Neutrophil (primary cell): ENCODE measurements at regions not wholly inside any gene's neighbourhood (a gene's known extent, or its start where the extent isn't known, plus 50 kb on each side); places are given as distances from the start of the nearest gene placed in this dataset.

ENCODE experiments used
- H3K27ac ChIP-seq: fragments of 200-600 bp; sonication (generic); 2 replicates; pipeline ENCODE4 v1.5.1; 2016; ENCODE audit warnings: mild to moderate bottlenecking, moderate library complexity
- H3K27me3 ChIP-seq: fragments of 200-600 bp; sonication (generic); 2 replicates; pipeline ENCODE4 v1.6.0; 2016; ENCODE audit warnings: mild to moderate bottlenecking
- H3K36me3 ChIP-seq: fragments of 200-600 bp; sonication (generic); 2 replicates; pipeline ENCODE4 v1.5.1; 2017
- H3K4me1 ChIP-seq, 2 experiments: fragments of 200-600 bp in 1 of 2; sonication (generic) in 1 of 2; 1 replicate in 1 of 2; 2 replicates in 1 of 2; pipeline versions ENCODE4 v1.5.1 to v1.6.1; 2013 to 2016; ENCODE audit warnings: low read depth in 1 of 2, low read length in 1 of 2, mild to moderate bottlenecking in 1 of 2, moderate library complexity in 1 of 2; ENCODE audit not compliant: control insufficient read depth in 1 of 2, insufficient read depth in 1 of 2
- H3K4me3 ChIP-seq, 2 experiments: fragments of 200-600 bp in 1 of 2; sonication (generic) in 1 of 2; 1 replicate in 1 of 2; 2 replicates in 1 of 2; pipeline ENCODE4 v1.5.1; 2013 to 2016; ENCODE audit warnings: low read depth in 1 of 2, low read length in 1 of 2, mild to moderate bottlenecking in 1 of 2, moderate library complexity in 1 of 2
- H3K9me3 ChIP-seq: fragments of 200-600 bp; sonication (generic); 2 replicates; pipeline ENCODE4 v1.5.1; 2016
- TF ChIP-seq, protein P1 (sequence below): fragments of 200-600 bp; sonication (generic); IDR thresholded peaks from 2 replicates; pipeline ENCODE4 v1.5.1; 2016; ENCODE audit warnings: antibody characterized with exemption

DNA sequence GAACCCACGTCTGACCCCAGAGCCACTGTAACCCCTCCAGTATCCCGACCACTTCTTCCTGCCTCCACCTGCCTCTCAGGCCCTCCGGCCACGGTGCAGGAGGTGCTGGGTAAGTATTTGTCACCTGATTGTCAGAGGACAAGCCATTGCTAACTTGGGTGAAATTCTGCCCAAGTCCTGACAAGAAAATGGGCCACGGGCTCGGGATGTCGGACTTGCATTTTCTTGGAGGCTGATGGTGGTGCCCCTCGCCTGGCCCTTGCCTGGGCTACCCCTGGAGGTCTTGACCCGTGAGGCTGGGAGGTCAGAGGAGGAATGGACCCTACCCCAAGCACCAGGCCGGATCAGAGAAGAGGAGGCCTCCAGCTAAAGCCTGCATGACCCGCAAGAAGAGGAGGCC, 149.7 kb upstream of the COL5A1 start:
- Histone ChIP-seq H3K27ac (no peak overlapping the region), H3K27me3 (peaks cover 13% of the 10 kb centered on the region), H3K9me3 (no peaks in the 10 kb centered on the region), H3K4me1 (no peaks in the 10 kb centered on the region), H3K36me3 (no peaks in the 10 kb centered on the region), H3K4me3 (no peak overlapping the region)
- TF ChIP-seq, protein P1, sequence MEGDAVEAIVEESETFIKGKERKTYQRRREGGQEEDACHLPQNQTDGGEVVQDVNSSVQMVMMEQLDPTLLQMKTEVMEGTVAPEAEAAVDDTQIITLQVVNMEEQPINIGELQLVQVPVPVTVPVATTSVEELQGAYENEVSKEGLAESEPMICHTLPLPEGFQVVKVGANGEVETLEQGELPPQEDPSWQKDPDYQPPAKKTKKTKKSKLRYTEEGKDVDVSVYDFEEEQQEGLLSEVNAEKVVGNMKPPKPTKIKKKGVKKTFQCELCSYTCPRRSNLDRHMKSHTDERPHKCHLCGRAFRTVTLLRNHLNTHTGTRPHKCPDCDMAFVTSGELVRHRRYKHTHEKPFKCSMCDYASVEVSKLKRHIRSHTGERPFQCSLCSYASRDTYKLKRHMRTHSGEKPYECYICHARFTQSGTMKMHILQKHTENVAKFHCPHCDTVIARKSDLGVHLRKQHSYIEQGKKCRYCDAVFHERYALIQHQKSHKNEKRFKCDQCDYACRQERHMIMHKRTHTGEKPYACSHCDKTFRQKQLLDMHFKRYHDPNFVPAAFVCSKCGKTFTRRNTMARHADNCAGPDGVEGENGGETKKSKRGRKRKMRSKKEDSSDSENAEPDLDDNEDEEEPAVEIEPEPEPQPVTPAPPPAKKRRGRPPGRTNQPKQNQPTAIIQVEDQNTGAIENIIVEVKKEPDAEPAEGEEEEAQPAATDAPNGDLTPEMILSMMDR: no peak

DNA sequence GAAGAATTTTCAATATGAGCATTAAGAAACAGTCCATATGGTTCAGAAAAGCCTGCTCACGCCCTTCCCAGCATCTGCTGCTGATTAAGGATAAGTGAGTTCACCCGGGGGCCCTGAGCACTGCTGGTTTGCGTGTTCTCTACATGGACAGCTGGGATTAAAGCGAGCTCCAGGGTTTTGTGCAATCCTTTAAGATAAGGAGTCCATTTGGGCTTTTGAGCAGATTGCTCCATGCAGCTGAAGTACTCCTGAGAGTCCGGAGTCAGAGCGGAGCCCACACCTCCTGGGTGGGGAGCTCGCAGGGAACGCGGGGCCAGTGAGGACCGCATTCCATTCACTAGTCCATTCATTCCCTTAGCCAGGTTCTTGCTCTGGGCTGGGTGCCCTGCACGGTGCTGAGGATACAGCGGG, 149.3 kb upstream of the COL5A1 start:
- no peaks in the 10 kb centered on the region for H3K36me3 ChIP-seq
- H3K4me3 ChIP-seq: no peak overlapping the region
- no peak overlapping the region for H3K27ac ChIP-seq
- peaks cover 13% of the 10 kb centered on the region for H3K27me3 ChIP-seq
- H3K9me3 ChIP-seq: no peaks in the 10 kb centered on the region
- no peaks in the 10 kb centered on the region for H3K4me1 ChIP-seq
- TF ChIP-seq, protein P1: no peak

DNA sequence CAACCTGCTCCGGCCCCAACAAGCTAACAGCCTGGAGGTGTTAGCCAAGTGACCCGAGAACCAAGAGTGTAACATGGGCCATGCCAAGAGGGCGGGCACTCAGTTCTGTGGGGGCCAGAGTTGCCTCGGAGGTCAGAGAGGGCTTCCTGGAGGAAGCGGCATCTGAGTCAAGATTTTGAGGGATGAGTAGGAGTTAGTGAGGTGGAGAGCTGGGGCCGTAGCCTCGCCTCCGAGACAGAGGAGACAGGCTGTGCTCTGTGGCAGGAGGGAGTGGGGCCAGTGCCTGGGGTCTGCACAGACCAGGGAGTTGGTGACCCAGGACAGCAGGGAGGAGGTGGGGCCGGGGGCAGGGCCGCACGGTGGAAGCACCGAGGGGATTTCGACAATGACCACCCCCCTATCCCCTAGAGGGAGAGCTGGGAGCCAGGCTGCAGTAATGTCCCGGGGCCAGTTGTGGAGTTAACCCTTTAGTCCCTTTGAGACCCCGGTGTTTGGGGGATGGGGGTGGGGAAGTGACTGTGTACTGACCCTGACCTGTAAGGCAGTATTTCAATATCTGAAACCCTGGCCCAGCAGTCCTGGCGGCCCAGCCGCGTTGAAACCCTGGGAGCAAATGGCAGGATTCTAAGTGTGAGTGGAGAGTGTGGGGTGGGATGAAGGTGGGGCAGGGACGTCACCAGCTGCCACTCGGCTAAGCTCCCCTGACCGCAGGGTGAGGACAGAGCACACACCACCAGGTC, 148.7 kb upstream of the COL5A1 start:
- TF ChIP-seq, protein P1: no peak
- H3K4me3 ChIP-seq: no peak overlapping the region
- no peak overlapping the region for H3K27ac ChIP-seq

DNA sequence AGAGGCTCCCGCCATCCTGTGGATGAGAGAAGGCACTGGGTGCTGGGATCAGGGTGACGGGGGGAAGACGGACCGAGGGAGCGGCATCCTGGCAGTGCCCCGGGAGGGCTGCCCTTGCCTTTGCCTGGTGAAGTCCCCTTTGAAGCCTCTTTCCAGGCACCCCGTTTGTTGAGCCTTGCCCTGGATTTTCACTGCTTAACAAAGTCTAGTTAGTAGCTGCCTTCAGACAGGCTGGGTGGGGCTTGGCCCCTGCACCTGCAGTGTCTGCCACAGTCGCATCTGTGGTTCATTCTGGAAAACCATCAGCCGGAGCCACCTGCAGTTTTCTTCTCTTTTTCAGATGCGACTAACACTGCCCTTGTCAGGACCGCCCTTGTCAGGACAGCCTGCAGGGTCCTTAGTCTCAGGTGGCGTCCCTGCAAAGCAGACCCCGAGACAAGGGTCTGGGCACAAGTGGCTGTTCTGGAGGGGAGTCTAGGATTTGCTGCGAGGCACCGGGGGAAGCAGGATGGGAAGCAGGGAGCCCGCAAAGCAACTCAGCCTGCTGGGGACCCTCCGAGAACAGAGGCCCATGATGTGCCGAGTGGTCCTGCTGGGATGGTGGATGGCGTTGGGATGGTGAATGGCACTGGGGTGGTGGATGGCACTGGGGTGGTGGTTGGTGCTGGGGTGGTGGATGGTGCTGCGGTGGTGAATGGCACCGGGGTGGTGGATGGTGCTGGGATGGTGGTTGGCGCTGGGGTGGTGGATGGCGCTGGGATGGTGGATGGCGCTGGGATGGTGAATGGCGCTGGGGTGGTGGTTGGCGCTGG, 147.9 kb upstream of the COL5A1 start:
- Histone ChIP-seq H3K27ac (no peak overlapping the region), H3K4me3 (no peak overlapping the region), H3K36me3 (no peaks in the 10 kb centered on the region), H3K27me3 (peaks cover 13% of the 10 kb centered on the region), H3K4me1 (no peaks in the 10 kb centered on the region), H3K9me3 (no peaks in the 10 kb centered on the region)
- TF ChIP-seq, protein P1: no peak

More for the DNA sequence above, 148.7 kb upstream of the COL5A1 start:
- Histone ChIP-seq H3K9me3 (no peaks in the 10 kb centered on the region), H3K4me1 (no peaks in the 10 kb centered on the region), H3K36me3 (no peaks in the 10 kb centered on the region), H3K27me3 (peaks cover 13% of the 10 kb centered on the region)

DNA sequence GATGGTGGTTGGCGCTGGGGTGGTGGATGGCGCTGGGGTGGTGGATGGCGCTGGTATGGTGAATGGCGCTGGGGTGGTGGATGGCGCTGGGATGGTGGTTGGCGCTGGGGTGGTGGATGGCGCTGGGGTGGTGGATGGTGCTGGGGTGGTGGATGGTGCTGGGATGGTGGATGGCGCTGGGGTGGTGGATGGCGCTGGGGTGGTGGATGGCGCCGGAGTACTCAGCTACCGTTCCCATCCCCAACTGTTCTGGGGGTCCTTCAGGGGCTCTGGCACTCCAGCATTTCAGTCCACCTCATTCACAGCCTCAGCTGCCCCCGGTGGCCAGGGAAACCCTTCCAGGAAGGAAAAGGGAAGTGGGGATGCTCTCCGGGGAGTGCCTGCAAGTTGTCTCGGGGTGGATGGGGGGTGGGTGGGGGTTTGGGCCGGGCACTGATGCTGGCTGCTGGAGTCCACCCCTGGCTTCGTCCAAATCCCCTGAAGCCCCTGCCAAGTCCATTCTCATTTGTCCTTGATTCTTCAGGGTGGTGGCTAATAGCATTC, 147.3 kb upstream of the COL5A1 start:
- H3K36me3 ChIP-seq: no peaks in the 10 kb centered on the region
- H3K4me3 ChIP-seq: no peak overlapping the region
- H3K27ac ChIP-seq: no peak overlapping the region
- H3K4me1 ChIP-seq: no peaks in the 10 kb centered on the region
- H3K27me3 ChIP-seq: peaks cover 10% of the 10 kb centered on the region
- H3K9me3 ChIP-seq: no peaks in the 10 kb centered on the region
- TF ChIP-seq, protein P1: no peak
